GM18867 (cell line): ENCODE measurements at regions not wholly inside any gene's neighbourhood (a gene's known extent, or its start where the extent isn't known, plus 50 kb on each side); places are given as distances from the start of the nearest gene placed in this dataset.

Source experiments
- ATAC-seq: cut with Tn5 transposase; IDR thresholded peaks from one replicate; pipeline ENCODE4 v1.9.1; 2021; ENCODE audit warnings: mild to moderate bottlenecking, moderate library complexity; ENCODE audit not compliant: unreplicated experiment

- ATAC-seq: no peak
These were observed 82.2 kb downstream of the ZNF608 start for GRCh38 chr5:124664287-124664686.

DNA sequence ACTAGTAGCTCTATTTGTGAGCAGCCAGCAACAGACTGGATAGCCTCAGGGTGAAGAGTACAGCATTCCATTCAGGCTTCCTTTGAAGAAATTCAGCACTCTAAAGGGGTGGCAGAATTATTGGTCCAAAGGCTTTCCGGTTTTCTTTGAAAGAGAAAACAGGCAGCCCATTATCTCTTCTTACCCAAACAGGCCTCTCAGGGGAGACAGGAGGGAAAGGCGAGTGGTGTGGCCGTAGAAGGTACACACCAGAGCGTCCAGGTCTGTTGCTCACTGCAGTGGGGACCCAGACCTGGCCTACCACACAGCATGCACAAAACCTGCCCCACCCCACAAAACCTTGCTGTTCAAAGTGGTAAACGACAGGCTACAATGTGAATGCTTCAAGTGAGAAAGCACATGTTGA, 83.3 kb downstream of the ZNF608 start:
- ATAC-seq: no peak

DNA sequence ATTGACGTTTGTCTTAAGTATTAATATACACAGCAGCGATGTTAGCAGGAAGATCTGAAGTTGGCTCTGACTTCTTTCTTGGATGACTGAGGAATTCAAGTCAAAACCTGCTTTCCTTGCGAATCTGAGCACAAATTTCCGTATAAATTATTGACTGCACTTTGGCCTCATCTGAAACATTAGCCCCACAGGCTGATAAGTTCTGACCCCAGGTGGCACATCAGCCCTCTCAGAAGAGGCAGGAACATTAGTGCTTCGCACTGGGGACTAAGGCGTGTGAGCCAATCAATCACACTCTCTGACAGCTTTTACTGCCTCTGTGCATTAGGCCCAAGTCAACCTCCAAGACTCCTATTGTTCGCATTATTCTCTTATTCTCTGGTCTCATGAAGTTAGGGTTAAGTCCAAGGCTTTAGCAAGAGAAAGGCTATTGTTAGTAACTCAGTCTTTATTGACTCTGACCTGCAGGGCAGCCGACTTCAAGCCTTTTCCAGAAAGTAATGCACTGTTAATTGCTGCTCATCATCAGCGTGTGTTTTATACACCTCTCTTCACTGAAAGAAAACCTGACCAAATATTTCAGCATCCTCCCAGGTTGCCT, 84.2 kb downstream of the ZNF608 start:
- no peak for ATAC-seq

DNA sequence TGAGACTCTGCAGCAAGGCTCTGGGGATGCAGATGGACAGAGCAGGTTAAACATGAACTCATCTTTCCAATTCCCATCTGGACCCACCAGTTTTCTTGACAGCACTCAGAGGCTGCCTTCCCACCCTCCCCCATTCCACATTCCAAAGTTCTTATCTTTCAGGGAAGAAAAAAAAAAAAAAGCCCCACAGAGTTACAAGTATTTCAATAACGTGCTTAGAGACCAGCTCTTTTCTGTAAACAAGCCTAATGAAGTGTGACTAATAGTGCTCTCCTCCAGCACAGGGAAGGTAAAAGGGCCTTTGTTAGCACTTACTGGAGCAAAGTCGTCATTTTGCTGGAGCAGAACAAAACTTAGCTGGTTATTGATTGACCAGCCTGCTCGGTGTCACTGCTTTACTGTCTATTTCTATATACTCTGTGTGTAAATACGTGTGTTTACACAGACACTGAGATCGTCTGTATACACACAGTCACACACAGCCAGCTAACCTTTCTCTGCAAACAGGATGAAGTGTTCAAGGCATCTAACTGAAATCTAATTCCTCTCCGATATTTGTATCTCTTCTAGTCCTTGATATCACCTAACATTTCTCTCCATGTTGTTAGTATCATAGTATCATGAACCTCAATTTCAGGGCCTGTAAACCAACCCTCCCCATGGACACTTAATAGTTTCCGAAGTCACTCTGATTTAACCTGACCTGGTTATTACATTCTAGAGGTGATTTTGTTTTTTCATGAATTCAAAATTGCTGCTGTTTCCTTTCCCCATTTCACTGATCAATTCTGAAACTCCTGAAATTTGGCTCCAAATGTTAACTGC, 84.9 kb downstream of the ZNF608 start:
- no peak for ATAC-seq

- no peak for ATAC-seq
These were observed 86.0 kb downstream of the ZNF608 start for GRCh38 chr5:124660229-124661093.

GRCh38 chr5:124659798-124660197, 86.6 kb downstream of the ZNF608 start:
- ATAC-seq: no peak

DNA sequence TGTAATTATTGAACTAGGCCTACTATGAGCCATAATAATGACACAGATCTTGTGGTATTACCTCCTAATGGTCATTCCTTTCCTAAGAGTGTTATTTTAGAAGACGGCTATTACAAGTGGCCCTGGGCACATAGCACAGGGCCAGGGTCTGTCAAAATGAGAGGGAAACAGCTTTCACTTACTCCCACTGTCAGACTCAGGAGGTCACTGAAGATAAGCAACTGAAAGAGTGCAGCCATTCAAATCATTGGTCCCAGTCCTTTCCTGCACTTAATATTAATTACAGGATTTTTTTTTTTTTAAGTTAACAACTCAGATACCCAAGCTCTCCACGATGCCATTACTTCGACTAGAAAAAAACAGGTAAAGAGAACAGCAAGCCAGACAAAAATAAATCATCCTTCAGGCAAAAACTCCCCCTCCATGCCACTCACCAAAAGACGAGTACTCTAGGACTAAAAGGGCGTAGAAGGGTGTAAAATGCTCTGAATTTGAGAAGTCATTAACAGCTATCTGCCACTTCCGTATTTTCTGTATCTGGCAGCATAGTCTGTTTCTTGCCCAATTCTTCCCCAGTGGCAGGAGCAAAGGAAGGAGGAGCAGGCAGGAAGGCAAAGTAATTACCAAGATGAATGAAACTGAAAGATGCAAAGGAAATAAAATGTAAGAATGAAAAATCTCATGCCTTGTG, 87.4 kb downstream of the ZNF608 start:
- ATAC-seq: no peak

GRCh38 chr5:124655921-124656511, 90.4 kb downstream of the ZNF608 start:
- ATAC-seq: no peak

DNA sequence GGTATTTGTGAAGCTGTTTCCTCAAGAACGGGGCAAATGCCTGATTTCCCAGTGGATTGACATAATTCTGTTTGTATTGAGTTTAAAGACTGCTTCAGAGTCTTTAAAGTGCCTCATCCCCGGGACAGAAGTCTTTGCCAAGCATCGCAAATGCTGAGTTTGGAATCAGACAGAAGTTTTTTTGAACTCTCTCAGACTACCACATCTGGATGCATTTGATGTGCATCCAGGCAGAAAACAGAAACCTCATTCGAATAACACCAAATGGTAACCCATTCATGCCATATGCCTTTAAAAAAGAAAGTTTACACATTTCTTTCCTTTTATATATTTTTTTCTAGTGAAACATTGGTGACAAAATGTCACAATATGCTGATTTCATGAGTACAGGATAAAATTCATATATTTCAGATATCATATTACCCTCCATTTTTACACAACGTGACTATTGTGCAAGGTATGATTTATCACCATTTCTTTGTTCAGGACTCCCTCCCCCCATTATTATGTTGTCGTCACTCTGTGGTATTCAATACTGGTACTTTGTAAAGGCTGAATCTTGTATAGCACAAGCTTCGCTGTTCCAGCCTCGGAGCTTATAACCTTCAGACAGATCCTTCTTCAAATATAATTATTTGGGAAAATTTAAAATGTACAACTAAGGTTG, 91.1 kb downstream of the ZNF608 start:
- ATAC-seq: no peak

- no peak for ATAC-seq
These were observed 92.0 kb downstream of the ZNF608 start for GRCh38 chr5:124654418-124654817.

DNA sequence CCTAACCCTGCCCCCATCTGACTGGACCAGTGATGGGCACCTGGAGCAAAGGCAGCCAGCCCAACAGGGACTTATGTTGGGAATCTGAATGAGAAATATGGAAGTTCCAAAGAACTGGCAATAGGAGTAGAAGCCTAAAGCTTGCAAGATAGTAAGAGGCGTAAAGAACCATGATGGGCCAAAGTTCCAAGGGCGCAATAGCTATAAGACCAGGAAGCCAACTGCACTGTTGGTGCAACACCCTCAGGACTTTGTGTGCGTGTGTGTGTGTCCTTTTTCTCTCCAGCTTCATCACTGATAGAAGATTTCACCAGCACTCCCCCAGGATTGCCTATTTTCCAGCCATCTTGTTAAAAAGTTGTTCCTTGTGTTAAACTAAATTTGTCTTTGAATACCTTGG, 92.8 kb downstream of the ZNF608 start:
- ATAC-seq: no peak

DNA sequence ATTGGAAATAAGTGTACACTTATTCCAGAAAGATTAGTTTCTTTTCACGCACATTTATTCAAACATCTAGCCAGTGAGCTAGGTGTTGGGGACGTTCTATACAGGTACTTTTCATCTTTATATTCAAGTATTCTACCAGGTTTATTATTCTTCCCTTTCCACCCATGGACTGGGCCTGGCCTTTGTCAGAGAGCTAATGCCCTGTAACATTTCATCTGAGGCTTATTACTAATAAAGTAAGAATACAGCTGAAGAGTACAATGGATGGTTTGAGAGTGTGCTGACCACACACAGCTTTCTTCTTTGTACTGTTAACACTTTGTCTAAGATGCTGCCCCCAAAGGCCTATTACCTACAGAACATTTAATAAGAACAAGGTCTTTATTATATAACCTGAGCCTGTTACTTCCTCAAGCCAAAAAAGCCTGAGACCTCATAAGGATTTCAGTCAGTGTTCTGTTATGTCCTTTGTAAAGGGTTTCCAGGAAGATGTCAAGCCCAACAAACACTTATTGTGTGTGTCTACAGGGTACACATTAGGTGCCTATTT, 93.5 kb downstream of the ZNF608 start:
- ATAC-seq: no peak

DNA sequence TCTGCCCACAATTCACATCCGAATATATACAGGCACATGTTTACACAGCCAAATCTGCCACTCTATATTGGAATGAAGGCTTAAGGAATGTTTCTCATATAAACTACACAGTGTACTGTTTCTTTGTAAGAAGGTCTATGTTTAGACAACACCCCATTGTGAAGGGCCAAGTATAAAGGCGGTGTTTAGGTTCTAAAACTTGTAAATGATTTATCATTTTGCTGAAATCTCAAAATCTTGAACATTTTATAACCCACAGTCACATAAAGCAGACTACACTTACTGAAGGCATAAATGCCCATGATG, 94.0 kb downstream of the ZNF608 start:
- ATAC-seq: no peak

DNA sequence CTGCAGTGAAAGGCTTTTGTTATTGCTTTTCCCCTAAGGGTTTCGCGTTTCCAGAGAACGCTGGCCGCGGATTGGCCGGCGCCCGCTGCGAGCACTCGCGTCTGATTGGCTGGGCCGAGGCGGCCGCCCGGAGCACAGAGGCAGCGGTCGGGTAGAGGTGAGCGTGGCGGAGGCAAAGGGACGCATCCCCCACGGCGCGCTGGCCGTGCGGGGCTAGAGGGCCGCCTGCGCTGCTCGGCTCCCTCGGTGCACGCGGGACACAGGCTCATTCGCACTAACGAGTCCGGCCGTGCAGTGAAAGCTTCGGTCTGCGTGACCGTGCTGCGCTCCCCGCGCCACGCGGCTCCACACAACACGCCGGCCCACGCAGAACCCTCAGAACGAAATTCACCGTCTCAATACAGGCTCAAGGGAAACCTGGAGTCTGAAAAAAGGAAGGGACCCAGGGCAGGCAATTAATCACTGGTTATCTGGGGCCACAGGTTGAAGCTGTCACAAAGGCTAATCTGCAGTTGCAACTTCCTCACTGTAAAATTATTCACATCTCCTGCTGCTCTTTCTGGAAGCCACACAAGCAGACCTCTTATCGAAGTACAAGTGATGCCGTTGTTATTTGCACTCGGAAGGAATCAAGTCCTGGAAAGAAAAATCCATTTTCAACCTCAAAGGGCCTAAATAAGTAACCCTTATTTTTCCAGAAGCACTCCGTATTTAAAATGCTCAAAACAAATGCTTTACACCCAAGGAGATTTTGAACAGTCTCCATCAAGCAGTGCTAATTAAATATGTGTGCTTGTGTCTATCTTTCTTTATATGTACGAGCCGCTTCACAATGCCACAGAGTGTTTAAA, 94.6 kb downstream of the ZNF608 start:
- ATAC-seq: peak; percentile 38

DNA sequence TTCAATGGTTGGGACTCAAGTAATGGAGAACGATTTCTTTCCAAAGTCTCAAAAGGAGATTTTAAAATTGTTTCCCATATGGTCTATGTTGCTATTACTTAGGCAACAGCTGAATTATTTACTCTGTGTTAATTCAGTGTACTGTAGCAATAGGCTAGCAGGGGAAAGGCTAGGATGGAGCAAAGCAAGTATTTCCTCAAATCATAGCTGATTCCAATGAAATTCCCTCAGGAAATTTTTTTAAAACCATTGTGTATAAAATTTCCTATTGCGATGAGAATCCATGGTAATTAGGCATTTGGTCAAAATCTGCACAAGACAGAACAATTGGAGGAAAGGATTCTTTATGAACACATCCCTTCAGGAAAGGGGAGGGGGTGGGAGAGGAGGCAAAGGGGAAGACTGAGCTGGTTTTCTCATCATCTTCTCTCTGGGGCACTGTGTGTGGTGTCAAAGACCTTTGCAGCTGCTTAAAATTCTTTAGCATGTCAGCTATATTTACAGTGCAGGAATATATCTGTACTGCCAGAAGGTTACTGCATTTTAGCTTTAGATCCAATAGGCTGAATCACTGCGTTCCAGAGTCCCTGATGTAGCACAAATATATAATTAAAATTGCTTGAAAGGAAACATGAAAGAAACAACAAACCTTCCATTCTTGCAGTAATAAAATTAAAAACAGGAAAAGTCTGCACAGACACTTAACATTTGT, 95.3 kb downstream of the ZNF608 start:
- ATAC-seq: no peak

DNA sequence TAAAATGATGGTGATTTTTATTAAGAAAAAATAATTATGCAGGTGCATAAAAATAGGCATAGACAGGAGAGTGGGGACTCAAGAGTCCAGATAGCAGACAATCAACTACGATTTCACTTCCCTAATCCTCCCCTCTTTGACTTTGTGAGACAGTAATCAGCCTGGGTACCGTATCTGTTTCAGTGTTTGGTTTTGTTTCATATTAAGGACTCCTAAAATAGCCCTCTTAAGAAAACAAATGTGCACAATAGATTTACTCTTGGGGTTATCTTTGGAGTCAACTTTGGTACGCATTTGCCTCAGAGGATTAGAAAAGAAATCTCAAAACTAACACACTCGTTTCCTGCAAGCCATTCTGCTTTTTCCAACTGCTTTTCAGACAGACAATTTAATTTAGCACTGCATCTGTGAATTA, 96.3 kb downstream of the ZNF608 start:
- peak; percentile 68 for ATAC-seq

DNA sequence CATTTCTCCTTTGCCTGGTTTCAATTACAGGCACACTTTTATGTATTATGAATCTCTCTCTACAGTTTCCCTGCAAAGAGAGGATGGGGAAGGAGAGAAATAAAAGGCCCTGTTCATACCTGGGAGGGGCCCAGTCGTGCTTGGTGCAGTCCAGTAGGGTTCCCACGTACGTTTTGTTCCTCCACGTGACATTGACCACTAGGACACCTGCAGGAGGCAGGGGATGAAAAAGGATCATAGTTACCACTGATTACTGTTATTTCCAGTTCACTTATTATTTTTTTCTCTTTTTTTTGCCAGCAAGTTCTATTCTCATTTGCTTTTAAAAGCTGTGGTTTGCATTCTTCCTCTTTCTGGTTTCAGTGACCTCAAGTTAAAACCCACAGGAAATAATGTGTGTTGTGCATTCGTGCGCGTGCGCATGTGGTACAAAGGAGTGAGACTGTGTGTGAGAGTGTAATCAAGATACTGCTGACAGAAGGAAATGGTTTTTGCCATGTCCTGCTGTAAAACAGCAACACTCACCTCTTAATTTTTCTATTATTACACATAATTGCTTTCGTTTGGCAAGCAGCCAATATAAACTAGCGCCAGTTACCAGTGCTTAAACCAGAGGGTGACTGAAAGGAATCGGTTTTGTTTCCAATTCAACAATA, 96.8 kb downstream of the ZNF608 start:
- peak; percentile 72 for ATAC-seq

GRCh38 chr5:124648902-124649467, 97.5 kb downstream of the ZNF608 start:
- ATAC-seq: no peak
